Fibroblast of skin of right quadriceps (primary cell): ENCODE measurements at regions not wholly inside any gene's neighbourhood (a gene's known extent, or its start where the extent isn't known, plus 50 kb on each side); places are given as distances from the start of the nearest gene placed in this dataset.
A peak's percentile ranks its signal among the peaks of the same experiment; 100 is the strongest.
"Not testable (repeated sequence)": the region's sequence is repeated elsewhere in the genome, so short reads cannot be mapped to it uniquely, and the experiment has no call there.

Source experiments
- DNase-seq: peaks from one replicate; pipeline ENCODE4 v3.0.0-alpha.2; 2013

- not testable (repeated sequence) for DNase-seq
Measured at GRCh38 chr1:223025190-223025734, 117.8 kb downstream of the TLR5 start.

GRCh38 chr1:223026639-223027038 is 116.4 kb downstream of the TLR5 start:
- not testable (repeated sequence) for DNase-seq

- no peak for DNase-seq
Measured at GRCh38 chr1:223029985-223030769, 112.9 kb downstream of the TLR5 start.

- no peak for DNase-seq
Measured at GRCh38 chr1:223030871-223031400, 112.1 kb downstream of the TLR5 start.

- peak; percentile 50 for DNase-seq
Measured at GRCh38 chr1:223031733-223032601, 111.1 kb downstream of the TLR5 start.

GRCh38 chr1:223033658-223034057 is 109.4 kb downstream of the TLR5 start:
- DNase-seq, result no peak

- DNase-seq, result no peak
Measured at GRCh38 chr1:223034270-223034798, 108.7 kb downstream of the TLR5 start.

- DNase-seq, result no peak
Measured at GRCh38 chr1:223035724-223036478, 107.1 kb downstream of the TLR5 start.

GRCh38 chr1:223036479-223036845 is 106.6 kb downstream of the TLR5 start:
- no peak for DNase-seq

GRCh38 chr1:223037845-223038244 is 105.2 kb downstream of the TLR5 start:
- DNase-seq, result no peak

- no peak for DNase-seq
Measured at GRCh38 chr1:223038288-223039006, 104.6 kb downstream of the TLR5 start.

- no peak for DNase-seq
Measured at GRCh38 chr1:223039990-223040389, 103.1 kb downstream of the TLR5 start.

GRCh38 chr1:223041481-223041880 is 101.6 kb downstream of the TLR5 start:
- no peak for DNase-seq

GRCh38 chr1:223045164-223045957 is 97.7 kb downstream of the TLR5 start:
- no peak for DNase-seq

- no peak for DNase-seq
Measured at GRCh38 chr1:223046011-223046410, 97.0 kb downstream of the TLR5 start.

- not testable (repeated sequence) for DNase-seq
Measured at GRCh38 chr1:223046463-223046862, 96.6 kb downstream of the TLR5 start.

- DNase-seq, result no peak
Measured at GRCh38 chr1:223048026-223048425, 95.0 kb downstream of the TLR5 start.

- DNase-seq, result no peak
Measured at GRCh38 chr1:223052462-223052861, 90.6 kb downstream of the TLR5 start.

- DNase-seq, result no peak
Measured at GRCh38 chr1:223052931-223053330, 90.1 kb downstream of the TLR5 start.

GRCh38 chr1:223056802-223057201 is 86.2 kb downstream of the TLR5 start:
- DNase-seq, result no peak

- DNase-seq, result no peak
Measured at GRCh38 chr1:223057569-223058093, 85.4 kb downstream of the TLR5 start.
